ENCODE measurements at regions not wholly inside any gene's neighbourhood (a gene's known extent, or its start where the extent isn't known, plus 50 kb on each side); places are given as distances from the start of the nearest gene placed in this dataset.

DNA sequence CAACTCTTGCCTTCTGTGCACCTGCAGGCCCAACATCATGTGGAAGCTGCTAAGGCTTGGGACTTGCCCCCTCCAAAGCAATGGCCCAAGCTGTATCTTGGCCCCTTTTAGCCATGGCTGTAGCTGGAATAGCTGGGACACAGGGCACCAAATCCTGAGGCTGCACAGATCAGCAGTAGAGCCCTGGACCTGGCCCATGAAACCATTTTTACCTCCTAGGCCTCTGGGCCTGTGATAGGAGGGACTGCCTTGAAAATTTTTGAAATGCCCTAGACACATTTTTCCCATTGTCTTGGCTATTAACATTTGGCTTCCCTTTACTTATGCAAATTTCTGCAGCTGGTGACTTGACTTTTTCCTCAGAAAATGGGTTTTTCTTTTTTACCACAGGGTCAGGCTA lies 68.7 kb downstream of the ING1 start:
- TF ChIP-seq, protein P1, sequence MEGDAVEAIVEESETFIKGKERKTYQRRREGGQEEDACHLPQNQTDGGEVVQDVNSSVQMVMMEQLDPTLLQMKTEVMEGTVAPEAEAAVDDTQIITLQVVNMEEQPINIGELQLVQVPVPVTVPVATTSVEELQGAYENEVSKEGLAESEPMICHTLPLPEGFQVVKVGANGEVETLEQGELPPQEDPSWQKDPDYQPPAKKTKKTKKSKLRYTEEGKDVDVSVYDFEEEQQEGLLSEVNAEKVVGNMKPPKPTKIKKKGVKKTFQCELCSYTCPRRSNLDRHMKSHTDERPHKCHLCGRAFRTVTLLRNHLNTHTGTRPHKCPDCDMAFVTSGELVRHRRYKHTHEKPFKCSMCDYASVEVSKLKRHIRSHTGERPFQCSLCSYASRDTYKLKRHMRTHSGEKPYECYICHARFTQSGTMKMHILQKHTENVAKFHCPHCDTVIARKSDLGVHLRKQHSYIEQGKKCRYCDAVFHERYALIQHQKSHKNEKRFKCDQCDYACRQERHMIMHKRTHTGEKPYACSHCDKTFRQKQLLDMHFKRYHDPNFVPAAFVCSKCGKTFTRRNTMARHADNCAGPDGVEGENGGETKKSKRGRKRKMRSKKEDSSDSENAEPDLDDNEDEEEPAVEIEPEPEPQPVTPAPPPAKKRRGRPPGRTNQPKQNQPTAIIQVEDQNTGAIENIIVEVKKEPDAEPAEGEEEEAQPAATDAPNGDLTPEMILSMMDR (IDR thresholded peaks at IDR 0.05): no peak
- TF ChIP-seq POLR2A (IDR thresholded peaks at IDR 0.05): no peak
